ENCODE measurements at regions not wholly inside any gene's neighbourhood (a gene's known extent, or its start where the extent isn't known, plus 50 kb on each side); places are given as distances from the start of the nearest gene placed in this dataset.
A peak's percentile ranks its signal among the peaks of the same experiment; 100 is the strongest.

- no peak for FAIRE-seq
Measured at GRCh38 chr2:150571121-150571520, 83.7 kb upstream of the RND3 start.

GRCh38 chr2:150570712-150571111 is 83.2 kb upstream of the RND3 start:
- FAIRE-seq, result no peak

- FAIRE-seq, result no peak
Measured at GRCh38 chr2:150569761-150570160, 82.3 kb upstream of the RND3 start.

- FAIRE-seq, result no peak
Measured at GRCh38 chr2:150567771-150568301, 80.4 kb upstream of the RND3 start.

GRCh38 chr2:150566289-150566688 is 78.8 kb upstream of the RND3 start:
- FAIRE-seq, result no peak

- no peak for FAIRE-seq
Measured at GRCh38 chr2:150561076-150561475, 73.6 kb upstream of the RND3 start.

- no peak for FAIRE-seq
Measured at GRCh38 chr2:150557020-150557600, 69.6 kb upstream of the RND3 start.

- FAIRE-seq, result no peak
Measured at GRCh38 chr2:150555611-150556356, 68.3 kb upstream of the RND3 start.

- no peak for FAIRE-seq
Measured at GRCh38 chr2:150554046-150554445, 66.6 kb upstream of the RND3 start.

- FAIRE-seq, result no peak
Measured at GRCh38 chr2:150552041-150552820, 64.8 kb upstream of the RND3 start.

- FAIRE-seq, result no peak
Measured at GRCh38 chr2:150549381-150549780, 61.9 kb upstream of the RND3 start.

- FAIRE-seq, result no peak
Measured at GRCh38 chr2:150548527-150548926, 61.1 kb upstream of the RND3 start.

GRCh38 chr2:150545916-150546315 is 58.4 kb upstream of the RND3 start:
- peak; percentile 3 for FAIRE-seq

- no peak for FAIRE-seq
Measured at GRCh38 chr2:150544731-150545130, 57.3 kb upstream of the RND3 start.

- no peak for FAIRE-seq
Measured at GRCh38 chr2:150542692-150543091, 55.2 kb upstream of the RND3 start.

GRCh38 chr2:150542172-150542571 is 54.7 kb upstream of the RND3 start:
- FAIRE-seq, result no peak

- FAIRE-seq, result no peak
Measured at GRCh38 chr2:150538651-150539201, 51.3 kb upstream of the RND3 start.
